DND-41 (cell line): ENCODE measurements at regions not wholly inside any gene's neighbourhood (a gene's known extent, or its start where the extent isn't known, plus 50 kb on each side); places are given as distances from the start of the nearest gene placed in this dataset.

Source experiments
- ATAC-seq: fragments of 200-7000 bp; cut with Tn5 transposase; 3 replicates; pipeline ENCODE4 v1.9.1; 2021; ENCODE audit warnings: low read depth; ENCODE audit not compliant: insufficient read depth
- DNase-seq: peaks from one replicate; pipeline ENCODE4 v3.0.0-alpha.2; 2020
- H2AFZ ChIP-seq: 2 replicates; pipeline ENCODE4 v1.6.0; 2012; ENCODE audit warnings: low read depth, low read length
- H3K27ac ChIP-seq: 2 replicates; pipeline ENCODE4 v1.5.1; 2012; ENCODE audit warnings: low read length, inconsistent platforms
- H3K27me3 ChIP-seq: fragments of 200-600 bp; sonication (generic); 2 replicates; pipeline ENCODE4 v1.6.0; 2012; ENCODE audit warnings: low read length, mild to moderate bottlenecking, inconsistent platforms; ENCODE audit not compliant: insufficient read depth, poor library complexity
- H3K36me3 ChIP-seq: 2 replicates; pipeline ENCODE4 v1.5.1; 2012; ENCODE audit warnings: low read length, inconsistent platforms; ENCODE audit not compliant: insufficient read depth
- H3K4me1 ChIP-seq: 2 replicates; pipeline ENCODE4 v1.5.1; 2012; ENCODE audit warnings: mild to moderate bottlenecking, low read length; ENCODE audit not compliant: insufficient read depth
- H3K4me2 ChIP-seq: 2 replicates; pipeline ENCODE4 v1.6.0; 2012; ENCODE audit warnings: mild to moderate bottlenecking, moderate library complexity, low read length, inconsistent platforms; ENCODE audit not compliant: insufficient read depth
- H3K4me3 ChIP-seq, 2 experiments: fragments of 200-600 bp in 1 of 2; shearing (Covaris generic) in 1 of 2; 2 replicates each; pipeline ENCODE4 v1.5.1; 2012 to 2016; ENCODE audit warnings: inconsistent platforms in 2 of 2, low read length in 2 of 2, mild to moderate bottlenecking in 2 of 2, low read depth in 1 of 2, moderate library complexity in 1 of 2
- H3K79me2 ChIP-seq: 2 replicates; pipeline ENCODE4 v1.6.0; 2012; ENCODE audit warnings: low read length, inconsistent platforms; ENCODE audit not compliant: insufficient read depth
- H3K9ac ChIP-seq: 2 replicates; pipeline ENCODE4 v1.6.0; 2012; ENCODE audit warnings: low read depth, mild to moderate bottlenecking, inconsistent platforms, low read length, moderate library complexity
- H3K9me3 ChIP-seq: 2 replicates; pipeline ENCODE4 v1.5.1; 2012; ENCODE audit warnings: low read length, moderate library complexity, mild to moderate bottlenecking, inconsistent platforms; ENCODE audit not compliant: insufficient read depth, severe bottlenecking
- H4K20me1 ChIP-seq: 2 replicates; pipeline ENCODE4 v1.6.0; 2012; ENCODE audit warnings: low read length; ENCODE audit not compliant: insufficient read depth
- EZH2 ChIP-seq: IDR thresholded peaks from 3 replicates; pipeline ENCODE4 v1.6.1; 2012; ENCODE audit warnings: borderline replicate concordance, low read depth, mild to moderate bottlenecking, moderate library complexity, low read length, inconsistent platforms; ENCODE audit not compliant: severe bottlenecking
- TF ChIP-seq, protein P1 (sequence below): IDR thresholded peaks from 2 replicates; pipeline ENCODE4 v1.5.1; 2012; ENCODE audit warnings: borderline replicate concordance, low read length, moderate library complexity, mild to moderate bottlenecking; ENCODE audit not compliant: poor library complexity, severe bottlenecking; ENCODE audit errors: extremely low read depth

GRCh38 chr15:98565566-98565965, 82.8 kb upstream of the IGF1R start:
- Histone ChIP-seq H3K4me2 (no peak overlapping the region), H2AFZ (no peak overlapping the region), H3K27ac (no peak overlapping the region), H3K79me2 (no peaks in the 10 kb centered on the region), H3K27me3 (peaks cover 4% of the 10 kb centered on the region), H4K20me1 (no peaks in the 10 kb centered on the region), H3K9me3 (no peaks in the 10 kb centered on the region), H3K36me3 (no peaks in the 10 kb centered on the region), H3K4me1 (no peaks in the 10 kb centered on the region), H3K9ac (no peak overlapping the region), H3K4me3 (no peak overlapping the region)
- no peak for ATAC-seq
- no peak for TF ChIP-seq EZH2
- TF ChIP-seq, protein P1, sequence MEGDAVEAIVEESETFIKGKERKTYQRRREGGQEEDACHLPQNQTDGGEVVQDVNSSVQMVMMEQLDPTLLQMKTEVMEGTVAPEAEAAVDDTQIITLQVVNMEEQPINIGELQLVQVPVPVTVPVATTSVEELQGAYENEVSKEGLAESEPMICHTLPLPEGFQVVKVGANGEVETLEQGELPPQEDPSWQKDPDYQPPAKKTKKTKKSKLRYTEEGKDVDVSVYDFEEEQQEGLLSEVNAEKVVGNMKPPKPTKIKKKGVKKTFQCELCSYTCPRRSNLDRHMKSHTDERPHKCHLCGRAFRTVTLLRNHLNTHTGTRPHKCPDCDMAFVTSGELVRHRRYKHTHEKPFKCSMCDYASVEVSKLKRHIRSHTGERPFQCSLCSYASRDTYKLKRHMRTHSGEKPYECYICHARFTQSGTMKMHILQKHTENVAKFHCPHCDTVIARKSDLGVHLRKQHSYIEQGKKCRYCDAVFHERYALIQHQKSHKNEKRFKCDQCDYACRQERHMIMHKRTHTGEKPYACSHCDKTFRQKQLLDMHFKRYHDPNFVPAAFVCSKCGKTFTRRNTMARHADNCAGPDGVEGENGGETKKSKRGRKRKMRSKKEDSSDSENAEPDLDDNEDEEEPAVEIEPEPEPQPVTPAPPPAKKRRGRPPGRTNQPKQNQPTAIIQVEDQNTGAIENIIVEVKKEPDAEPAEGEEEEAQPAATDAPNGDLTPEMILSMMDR: no peak
- no peak for DNase-seq

DNA sequence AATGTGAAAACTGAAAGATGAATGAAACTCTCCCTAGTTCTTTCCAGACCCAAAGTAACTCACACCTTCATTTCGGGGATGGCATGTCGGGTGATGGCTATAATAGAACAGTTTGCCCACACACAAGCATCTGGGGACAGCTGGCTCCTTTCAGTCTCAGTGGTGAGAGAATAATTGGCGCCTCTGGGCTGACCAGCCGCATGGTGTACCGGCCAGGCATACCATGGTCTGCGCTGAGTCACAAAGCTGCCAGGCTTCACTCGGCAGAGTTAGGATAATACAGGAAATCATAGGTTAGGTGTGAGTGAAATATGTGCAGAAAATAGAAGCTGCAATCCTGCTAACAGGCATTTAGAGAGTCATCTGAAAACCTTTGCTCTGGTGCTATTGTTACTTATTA, 80.4 kb upstream of the IGF1R start:
- Histone ChIP-seq H3K9ac (no peak overlapping the region), H3K4me2 (no peak overlapping the region), H3K9me3 (no peaks in the 10 kb centered on the region), H3K27ac (no peak overlapping the region), H3K4me1 (no peaks in the 10 kb centered on the region), H2AFZ (no peak overlapping the region), H3K36me3 (no peaks in the 10 kb centered on the region), H3K27me3 (peaks cover 4% of the 10 kb centered on the region), H3K4me3 (no peak overlapping the region), H3K79me2 (no peaks in the 10 kb centered on the region), H4K20me1 (no peaks in the 10 kb centered on the region)
- ATAC-seq: no peak
- no peak for DNase-seq
- TF ChIP-seq EZH2: no peak
- TF ChIP-seq, protein P1: no peak

GRCh38 chr15:98568382-98569017, 79.8 kb upstream of the IGF1R start:
- Histone ChIP-seq H3K4me2 (no peak overlapping the region), H3K27ac (no peak overlapping the region), H3K79me2 (no peaks in the 10 kb centered on the region), H3K36me3 (no peaks in the 10 kb centered on the region), H4K20me1 (no peaks in the 10 kb centered on the region), H3K4me1 (no peaks in the 10 kb centered on the region), H3K9me3 (no peaks in the 10 kb centered on the region), H3K9ac (no peak overlapping the region), H3K27me3 (peaks cover 4% of the 10 kb centered on the region), H2AFZ (no peak overlapping the region), H3K4me3 (no peak overlapping the region)
- no peak for TF ChIP-seq EZH2
- TF ChIP-seq, protein P1: no peak
- ATAC-seq (no peak), DNase-seq (no peak)

- TF ChIP-seq, protein P1: no peak
- no peak for TF ChIP-seq EZH2
- H3K4me2 ChIP-seq: no peak overlapping the region
- no peaks in the 10 kb centered on the region for H4K20me1 ChIP-seq
- no peak overlapping the region for H3K9ac ChIP-seq
- H3K4me1 ChIP-seq: no peaks in the 10 kb centered on the region
- ATAC-seq (no peak), DNase-seq (no peak)
- H3K9me3 ChIP-seq: no peaks in the 10 kb centered on the region
- no peak overlapping the region for H3K27ac ChIP-seq
- H3K36me3 ChIP-seq: no peaks in the 10 kb centered on the region
- H3K4me3 ChIP-seq: no peak overlapping the region
- no peaks in the 10 kb centered on the region for H3K79me2 ChIP-seq
- H3K27me3 ChIP-seq: peaks cover 7% of the 10 kb centered on the region
- no peak overlapping the region for H2AFZ ChIP-seq
Observed at GRCh38 chr15:98570119-98570518, 78.2 kb upstream of the IGF1R start.
